ENCODE measurements at regions not wholly inside any gene's neighbourhood (a gene's known extent, or its start where the extent isn't known, plus 50 kb on each side); places are given as distances from the start of the nearest gene placed in this dataset.
A peak's percentile ranks its signal among the peaks of the same experiment; 100 is the strongest.
"Not testable (repeated sequence)": the region's sequence is repeated elsewhere in the genome, so short reads cannot be mapped to it uniquely, and the experiment has no call there.

DNA sequence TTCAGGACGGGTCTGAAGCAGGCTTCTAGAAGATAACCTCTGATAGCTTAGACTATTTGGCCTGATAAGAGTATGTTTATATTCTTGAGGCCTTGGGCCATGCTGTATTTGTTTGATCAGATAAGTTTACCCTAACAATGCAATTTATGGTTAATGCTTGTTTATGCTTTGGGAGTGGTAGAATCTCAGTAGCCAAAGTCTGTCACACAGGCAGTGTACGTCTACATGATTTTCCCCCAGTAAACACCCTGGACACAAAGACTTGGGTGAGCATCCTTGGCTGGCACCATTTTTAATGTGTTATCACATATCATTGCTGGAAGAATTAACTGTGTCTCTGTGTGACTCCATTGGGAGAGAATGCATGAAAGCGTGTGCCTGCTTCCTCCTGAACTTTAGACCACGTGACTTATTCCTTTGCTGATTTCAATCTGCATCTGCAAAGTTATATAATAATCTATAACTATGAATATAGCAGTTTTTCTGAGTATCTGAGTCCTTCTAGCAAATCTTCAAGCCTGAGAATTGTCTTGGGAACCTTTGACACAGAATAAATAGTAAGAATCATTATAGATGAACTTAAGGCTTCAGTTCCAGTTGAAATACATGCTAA lies 172.4 kb downstream of the CASP12 start:
- no peak for DNase-seq (ENCODE audit: low read depth, low spot score)
- no peak overlapping the region for H3K4me3 ChIP-seq (ENCODE audit: low read length)

DNA sequence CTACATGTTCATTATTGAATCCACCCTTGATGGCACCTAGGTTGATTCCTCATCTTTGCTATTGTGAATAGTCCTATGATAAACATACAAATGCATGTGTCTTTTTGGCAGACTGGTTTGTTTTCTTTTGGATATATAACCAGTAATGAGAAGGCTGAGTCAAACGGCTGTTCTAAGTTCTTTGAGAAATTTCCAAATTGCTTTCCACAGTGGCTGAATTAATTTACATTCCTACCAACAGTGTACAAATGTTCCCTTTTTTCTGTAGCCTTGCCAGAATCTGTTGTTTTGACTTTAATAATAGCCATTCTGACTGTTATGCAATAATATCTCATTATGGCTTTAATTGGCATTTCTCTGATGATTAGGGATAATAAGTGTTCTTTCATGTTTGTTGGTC lies 184.9 kb downstream of the CASP12 start:
- no peak overlapping the region for H3K4me3 ChIP-seq (ENCODE audit: low read length)
- no peak for DNase-seq (ENCODE audit: low read depth, low spot score)

DNA sequence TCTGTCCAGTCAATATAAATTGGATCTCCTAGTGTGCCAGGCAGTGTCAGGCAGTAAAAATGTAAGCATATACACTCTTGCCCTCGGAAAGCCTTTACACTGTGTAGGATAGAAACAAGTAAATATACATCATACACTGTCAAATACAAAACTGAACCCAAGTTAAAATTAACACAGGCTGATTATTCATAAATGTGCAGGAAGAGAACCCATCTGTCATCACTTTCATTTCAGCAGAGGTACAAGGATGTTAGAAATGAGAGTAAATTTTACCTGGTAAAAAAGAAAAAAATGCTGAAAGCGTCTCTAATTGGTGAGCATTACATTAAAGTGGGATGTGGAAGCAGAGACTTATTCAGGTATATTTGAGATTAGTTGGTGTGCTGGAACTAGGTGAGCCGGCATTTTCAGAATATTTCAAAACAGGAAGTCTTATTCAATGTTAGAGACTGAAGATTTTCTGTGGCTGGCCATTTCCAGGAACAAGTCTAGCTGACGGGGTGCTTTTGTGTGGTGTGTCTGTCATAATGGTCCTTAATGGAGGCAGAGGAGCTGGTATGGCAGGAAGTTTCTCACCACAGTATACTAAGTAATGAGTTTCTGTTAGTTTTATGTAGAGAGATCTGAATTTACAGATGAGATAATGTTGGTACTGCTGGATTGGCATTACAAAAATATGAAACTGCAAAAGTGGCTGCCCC lies 192.6 kb downstream of the CASP12 start:
- peak; percentile 94 for DNase-seq (ENCODE audit: low read depth, low spot score)

DNA sequence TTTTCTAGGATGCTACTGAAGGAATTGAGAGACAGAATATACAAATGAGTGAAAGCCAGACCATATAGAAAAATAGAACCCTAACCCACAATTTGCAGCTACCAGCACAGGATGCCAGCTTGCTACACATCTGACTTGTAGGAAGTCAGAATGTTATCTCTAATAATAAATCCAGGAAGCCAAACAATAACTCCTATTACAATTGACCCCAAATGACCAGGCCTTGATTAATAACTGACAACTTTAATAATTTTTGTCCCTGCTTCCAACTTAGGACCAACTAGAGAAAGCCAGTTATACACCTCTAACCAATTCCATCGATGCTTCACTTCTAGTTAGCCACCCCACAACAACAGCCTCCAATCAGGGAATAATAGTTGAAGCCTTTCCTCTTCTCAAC lies 193.4 kb downstream of the CASP12 start:
- no peak overlapping the region for H3K4me3 ChIP-seq (ENCODE audit: low read length)
- no peak for DNase-seq (ENCODE audit: low read depth, low spot score)

More for the DNA sequence above, 192.6 kb downstream of the CASP12 start:
- H3K4me3 ChIP-seq (ENCODE audit: low read length): peak overlapping the region; percentile 36

DNA sequence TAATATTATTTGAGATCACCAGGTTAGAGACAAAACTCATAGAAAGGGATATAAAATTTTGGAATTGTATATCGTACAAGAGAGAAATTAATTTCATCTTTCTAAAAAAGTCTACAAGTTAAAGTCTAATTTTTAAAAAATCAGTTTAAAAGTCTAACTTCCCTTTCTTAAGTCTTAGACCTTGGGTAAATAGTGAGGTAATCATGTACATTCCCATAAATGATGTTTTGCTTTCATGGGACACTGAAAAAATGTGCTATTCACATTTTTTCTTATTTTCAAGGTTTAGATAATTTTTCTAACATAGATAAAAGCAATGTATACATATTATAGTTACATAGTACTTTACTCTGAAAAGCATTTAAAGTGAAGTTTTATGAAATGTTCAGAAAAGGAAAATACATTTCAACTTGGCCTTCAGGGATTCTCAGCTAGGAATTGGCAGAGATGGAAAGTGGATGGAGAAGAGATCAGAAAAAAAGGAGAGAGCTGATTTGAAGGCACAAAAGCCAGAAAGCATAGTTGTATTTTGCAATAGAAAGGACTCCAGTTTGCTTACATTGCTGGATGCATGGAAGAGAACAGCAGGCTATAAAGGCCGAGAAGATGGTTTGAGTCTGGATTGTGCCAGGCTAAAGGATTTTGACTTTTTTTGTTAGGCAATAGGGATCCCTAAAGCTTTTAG lies 194.0 kb downstream of the CASP12 start:
- no peak overlapping the region for H3K4me3 ChIP-seq (ENCODE audit: low read length)
- DNase-seq (ENCODE audit: low read depth, low spot score): no peak

DNA sequence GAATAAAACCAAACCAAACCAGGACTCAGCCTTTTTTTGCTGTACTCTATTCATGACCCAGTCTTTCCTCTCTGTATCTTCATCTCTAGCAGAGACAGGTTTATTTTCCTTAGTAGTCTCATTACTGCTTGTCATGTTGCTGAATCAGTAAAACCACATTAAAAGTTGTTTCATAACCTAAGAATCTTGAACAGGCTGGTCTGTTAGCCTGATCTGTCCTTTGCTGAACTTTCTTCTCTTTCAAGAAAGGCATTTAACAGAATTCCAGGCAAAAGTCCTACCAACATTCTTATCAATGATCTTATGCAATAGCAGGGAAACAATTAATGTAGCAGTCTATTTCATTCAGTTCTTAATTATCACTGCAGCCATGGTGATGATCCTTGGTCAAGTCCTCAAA lies 197.7 kb downstream of the CASP12 start:
- no peak overlapping the region for H3K4me3 ChIP-seq (ENCODE audit: low read length)
- DNase-seq (ENCODE audit: low read depth, low spot score): peak; percentile 26

DNA sequence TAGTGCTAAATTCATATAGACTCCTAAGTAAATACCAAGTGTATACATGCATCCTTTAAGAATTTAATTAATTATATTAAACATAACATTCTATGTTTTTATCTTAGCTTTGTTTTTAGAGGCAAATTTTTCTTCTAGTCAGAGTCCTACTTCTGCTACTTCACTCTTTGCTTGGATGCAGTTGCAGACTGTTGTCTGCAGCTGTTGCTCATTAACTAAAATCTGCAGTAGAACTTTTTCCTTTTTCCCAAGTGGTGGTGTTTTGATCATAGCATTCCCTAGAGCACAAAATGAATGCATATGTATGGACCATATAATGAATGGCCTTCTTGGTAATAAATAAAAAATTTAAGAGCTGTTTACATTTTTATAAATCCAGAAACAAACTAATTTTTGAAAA lies 198.3 kb downstream of the CASP12 start:
- H3K4me3 ChIP-seq (ENCODE audit: low read length): no peak overlapping the region
- no peak for DNase-seq (ENCODE audit: low read depth, low spot score)

DNA sequence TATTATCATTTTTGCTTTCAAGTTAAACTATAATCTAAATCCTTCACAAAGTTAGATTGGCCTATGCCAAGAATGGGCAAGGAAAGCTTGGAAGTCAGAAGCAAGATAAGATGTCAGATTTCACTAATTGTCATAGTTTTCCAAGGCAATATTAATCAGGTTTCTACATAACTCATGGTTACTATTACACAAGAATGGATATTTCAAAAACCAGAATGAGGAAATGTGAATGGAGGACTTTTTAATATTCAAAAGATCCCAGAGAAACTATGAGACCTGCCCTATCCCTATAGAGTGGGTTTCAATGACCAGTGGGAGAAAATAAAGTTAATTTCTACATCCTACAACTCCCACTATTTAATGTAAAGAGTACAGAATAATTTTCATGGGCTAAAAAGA lies 203.2 kb downstream of the CASP12 start:
- no peak for DNase-seq (ENCODE audit: low read depth, low spot score)
- no peak overlapping the region for H3K4me3 ChIP-seq (ENCODE audit: low read length)

DNA sequence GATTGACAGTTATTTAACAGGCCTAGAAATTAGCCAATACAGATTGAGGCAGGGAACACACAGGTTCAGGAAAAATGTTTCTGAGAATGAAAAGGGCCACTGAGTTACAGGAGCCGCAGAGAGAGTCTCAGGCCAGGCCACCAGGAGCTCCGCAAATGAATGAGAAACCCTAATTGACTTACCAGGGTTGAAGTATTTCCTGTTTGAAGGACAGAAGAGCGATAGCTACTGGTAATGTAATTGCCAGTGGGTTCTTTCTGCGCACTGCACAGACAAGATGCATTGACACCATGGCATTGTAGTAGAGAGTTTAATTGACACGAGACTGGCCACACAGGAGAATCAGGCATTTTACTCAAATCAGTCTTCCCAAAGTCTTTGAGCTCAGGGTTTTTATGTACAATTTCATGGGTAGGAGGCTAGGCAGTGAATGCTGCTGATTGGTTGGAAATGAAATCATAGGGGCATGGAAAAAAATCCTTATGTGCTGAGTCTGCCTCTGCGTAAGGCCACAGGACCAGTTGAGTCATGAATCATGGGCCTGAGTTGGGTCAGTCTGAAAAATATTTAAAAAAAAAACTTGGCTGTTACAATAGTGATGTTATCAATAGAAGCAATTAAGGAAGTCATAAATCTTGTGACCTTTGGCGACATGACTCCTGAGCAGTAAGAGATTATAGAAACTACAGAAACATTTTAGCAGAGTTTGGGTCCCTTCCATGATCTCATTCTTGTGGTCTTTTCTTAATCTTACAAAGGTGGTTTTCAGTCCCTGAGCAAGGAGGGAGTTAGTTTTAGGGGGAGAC lies 203.8 kb downstream of the CASP12 start:
- DNase-seq (ENCODE audit: low read depth, low spot score): no peak
- H3K4me3 ChIP-seq (ENCODE audit: low read length): no peak overlapping the region

DNA sequence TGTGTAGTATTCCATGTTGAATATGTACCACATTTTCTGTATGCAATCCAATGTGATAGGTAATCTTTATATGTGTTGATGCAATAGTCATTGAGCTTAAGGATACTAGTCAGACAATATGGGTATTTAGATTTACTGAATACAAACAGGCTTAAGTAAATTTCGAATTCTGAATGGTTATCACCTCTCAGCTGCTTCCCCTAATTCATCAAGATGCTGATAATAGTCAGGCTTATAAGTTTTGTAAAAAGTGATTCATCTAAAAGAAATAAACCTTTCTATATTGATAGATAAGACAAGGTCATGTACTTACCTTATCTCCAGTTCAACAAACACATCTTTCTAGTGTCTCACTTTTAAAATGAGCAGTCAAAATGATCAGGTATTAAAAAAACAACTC lies 205.5 kb downstream of the CASP12 start:
- no peak overlapping the region for H3K4me3 ChIP-seq (ENCODE audit: low read length)
- no peak for DNase-seq (ENCODE audit: low read depth, low spot score)

DNA sequence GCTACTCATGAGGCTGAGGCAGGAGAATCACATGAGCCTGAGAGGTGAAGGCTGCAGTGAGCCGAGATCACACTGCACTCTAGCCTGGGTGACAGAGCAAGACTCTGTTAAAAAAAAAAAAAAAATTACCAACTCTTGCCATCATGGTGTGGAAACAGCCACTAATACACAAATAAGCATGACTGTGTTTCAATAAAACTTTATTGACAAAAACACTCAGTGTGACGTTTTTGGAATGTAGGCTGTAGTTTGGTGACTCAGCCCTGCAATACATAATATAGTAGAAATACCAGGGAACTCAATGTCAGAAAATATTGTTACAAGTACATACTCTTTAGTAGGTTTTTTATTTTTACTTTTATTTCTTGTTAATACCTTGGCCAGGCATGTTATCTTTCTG lies 207.1 kb downstream of the CASP12 start:
- no peak overlapping the region for H3K4me3 ChIP-seq (ENCODE audit: low read length)
- DNase-seq (ENCODE audit: low read depth, low spot score): no peak

DNA sequence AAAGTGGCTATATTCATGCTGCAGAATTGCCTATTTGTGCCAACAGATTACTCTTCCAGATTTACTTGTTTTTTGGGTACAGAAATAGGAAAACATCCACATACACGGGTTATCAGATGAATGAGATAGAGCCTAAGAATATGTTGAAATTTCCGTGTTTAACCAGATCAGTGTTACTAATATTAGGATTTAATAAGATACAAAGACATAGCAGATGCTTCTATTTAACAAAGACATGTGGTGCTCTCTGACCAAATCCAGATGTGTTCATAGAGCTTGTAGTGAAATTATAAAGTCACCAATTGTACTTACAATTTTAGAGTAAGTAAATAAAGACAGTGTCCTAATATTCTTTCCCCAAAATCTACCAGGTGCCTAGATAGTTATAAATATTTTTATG lies 208.0 kb downstream of the CASP12 start:
- no peak for DNase-seq (ENCODE audit: low read depth, low spot score)
- no peak overlapping the region for H3K4me3 ChIP-seq (ENCODE audit: low read length)

DNA sequence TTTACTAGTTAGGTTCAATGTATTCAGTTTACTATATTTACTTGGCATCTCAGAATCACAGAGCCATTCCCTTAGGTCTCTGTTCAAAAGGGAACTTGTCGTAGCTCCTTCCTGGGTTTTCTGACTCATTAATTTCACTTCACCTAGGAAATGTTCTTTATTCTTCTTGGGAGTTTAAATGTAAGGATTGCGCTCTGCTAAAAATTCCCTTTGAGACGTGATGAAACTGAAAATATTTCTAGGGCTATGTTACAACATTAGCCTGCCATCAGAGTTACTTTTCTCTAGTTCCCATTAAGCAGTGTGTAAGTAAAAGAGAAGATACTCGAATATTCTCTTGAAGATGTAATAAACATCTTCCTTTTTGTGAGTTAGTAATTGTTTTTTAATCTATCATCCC lies 209.5 kb downstream of the CASP12 start:
- no peak overlapping the region for H3K4me3 ChIP-seq (ENCODE audit: low read length)
- DNase-seq (ENCODE audit: low read depth, low spot score): no peak

DNA sequence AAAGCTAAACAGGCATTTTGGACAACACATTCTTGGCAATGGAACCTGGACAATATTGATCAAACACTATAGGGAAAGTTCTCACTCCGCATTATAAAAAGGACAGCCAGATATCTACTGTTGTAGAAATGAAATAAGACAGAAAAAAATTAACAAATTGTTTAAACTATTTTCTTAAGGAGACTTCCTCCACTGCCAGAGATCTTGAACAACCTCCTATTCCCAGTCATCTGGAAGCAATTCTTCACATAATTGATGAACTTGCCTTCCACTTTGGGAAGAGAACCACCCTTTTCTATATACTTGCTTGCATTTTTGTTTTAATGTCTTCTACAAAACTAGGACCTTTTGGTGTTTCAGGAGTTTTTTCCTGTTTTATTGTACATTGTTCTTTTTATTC lies 216.1 kb downstream of the CASP12 start:
- no peak for DNase-seq (ENCODE audit: low read depth, low spot score)
- H3K4me3 ChIP-seq (ENCODE audit: low read length): no peak overlapping the region

DNA sequence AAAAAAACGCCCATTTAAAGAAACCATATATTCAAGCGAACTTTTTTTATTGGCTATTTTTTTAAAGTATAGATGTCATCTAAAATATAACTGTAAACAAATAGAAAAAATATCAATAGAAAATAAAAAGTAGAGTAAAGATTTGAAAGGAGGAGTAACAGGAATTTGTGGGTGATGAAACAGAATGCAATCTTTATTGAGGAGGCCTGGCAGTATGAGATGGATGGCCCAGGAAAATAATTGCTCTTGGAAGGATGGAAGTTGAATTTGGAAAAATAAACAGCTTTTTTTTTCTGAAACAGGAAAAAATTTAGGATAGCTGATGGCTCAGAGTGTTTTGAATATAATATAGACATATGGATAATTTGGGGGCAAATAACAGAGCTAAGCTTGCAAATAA lies 219.0 kb downstream of the CASP12 start:
- no peak for DNase-seq (ENCODE audit: low read depth, low spot score)
- H3K4me3 ChIP-seq (ENCODE audit: low read length): no peak overlapping the region

DNA sequence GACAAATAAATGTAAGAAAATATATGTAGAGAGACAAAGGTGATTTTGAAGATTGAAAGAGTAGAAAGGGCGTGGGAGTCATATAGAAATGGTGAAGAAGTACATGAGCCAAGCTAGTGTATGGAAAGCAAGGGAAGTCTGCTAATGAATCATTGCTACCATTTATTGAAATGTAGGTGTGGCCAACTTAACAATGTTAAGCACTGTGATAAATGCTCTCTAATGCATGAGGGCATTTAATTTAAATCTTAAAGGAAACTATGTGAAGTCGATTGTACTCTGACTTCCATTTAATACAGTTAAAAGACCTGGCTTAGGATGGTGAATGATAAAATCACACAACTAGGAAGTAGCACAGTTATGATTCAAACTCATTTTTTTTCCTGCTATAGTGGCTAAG lies 219.9 kb downstream of the CASP12 start:
- no peak overlapping the region for H3K4me3 ChIP-seq (ENCODE audit: low read length)
- no peak for DNase-seq (ENCODE audit: low read depth, low spot score)

DNA sequence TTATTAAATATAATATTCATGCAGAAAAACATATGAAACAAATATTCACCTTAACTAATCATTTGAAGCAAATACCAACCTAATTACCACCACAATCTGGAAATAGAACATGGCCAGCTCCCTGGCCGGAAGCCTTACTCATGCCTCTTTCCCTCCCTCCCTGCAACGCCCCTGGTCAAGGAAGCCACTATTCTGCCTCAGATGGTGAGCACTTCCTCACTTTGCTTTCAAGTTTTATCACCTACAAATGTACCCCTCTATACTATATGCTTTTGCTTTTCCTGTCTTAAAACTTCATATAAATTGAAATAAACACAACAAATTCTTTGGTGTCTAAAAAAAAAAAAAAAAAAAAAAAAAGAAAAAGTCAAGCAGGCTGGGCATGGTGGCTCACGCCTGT lies 221.2 kb downstream of the CASP12 start:
- DNase-seq (ENCODE audit: low read depth, low spot score); H3K4me3 ChIP-seq (ENCODE audit: low read length): not testable (repeated sequence)

DNA sequence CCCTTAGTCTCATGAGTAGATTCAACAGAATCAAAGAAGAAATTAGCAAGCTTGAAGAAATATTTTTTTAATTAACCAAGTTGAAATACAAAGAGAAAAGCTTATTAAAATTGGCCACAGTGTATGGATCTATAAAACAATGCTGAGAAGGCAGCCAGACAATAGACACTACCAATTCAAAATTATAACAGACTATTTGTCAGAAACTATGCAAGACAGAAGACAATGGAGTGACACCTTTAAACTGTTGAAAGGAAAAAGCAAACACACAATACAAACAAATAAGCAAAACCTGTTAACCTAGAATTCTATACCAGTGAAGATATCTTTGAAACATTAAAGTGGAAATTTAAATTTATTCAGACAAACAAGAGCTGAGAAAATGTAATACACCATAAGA lies 225.4 kb downstream of the CASP12 start:
- DNase-seq (ENCODE audit: low read depth, low spot score): no peak
- H3K4me3 ChIP-seq (ENCODE audit: low read length): no peak overlapping the region

DNA sequence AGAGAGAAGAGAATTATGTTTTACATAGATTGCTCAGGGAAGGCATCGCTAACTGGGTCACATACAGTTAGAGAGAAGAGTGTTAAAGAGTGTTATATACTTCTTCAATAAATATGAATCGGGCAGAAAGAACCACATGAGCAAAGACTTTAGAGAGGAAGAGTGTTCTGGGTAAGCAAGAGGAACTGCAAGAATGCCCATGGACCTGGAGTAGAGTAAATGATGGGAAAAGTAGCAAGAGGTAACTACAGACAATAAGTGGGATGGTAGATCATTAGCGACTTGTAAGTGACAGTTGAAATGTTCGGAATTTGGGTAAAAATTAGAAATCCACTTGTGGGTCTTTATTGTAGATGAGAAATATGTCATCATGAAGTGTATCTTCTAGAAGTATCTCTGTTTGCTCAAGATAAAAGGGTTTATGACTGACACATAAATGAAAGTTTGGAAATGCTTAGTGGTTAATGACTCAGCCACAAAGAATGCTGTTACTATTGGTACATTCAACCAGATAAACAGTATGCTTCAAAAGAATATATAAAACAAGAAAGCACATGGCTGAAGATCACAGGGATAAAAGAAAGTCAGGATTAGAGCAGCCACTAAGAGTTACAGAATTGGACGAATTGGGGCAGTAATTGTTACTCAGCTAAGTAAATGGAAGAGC lies 229.3 kb downstream of the CASP12 start:
- no peak overlapping the region for H3K4me3 ChIP-seq (ENCODE audit: low read length)
- DNase-seq (ENCODE audit: low read depth, low spot score): peak; percentile 15

Data from Jurkat, Clone E6-1 (cell line).